ENCODE measurements at regions not wholly inside any gene's neighbourhood (a gene's known extent, or its start where the extent isn't known, plus 50 kb on each side); places are given as distances from the start of the nearest gene placed in this dataset.

DNA sequence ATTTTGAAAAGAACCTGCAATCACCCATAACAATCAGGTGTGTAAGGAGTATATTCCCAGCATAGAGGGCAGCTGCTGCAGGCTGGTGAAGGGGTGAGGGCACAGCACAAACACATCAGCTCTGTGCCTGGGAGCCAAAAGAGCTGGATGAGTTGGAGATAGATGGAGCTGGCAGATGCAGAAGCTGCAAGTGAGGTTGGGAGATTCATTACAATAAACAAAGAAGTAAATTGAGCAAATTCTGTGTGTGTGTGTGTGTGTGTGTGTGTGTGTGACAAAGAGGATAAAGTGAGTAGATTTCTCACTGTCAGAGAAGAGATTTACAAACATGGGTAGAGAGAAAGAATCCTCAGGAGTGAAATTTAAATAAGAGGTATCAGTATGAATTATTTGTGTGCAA, 994.7 kb downstream of the EPHA3 start:
- ATAC-seq (ENCODE audit: low FRiP score in 2 of 2) (no peak), DNase-seq (no peak)
- no peak overlapping the region for H3K4me3 ChIP-seq
- no peaks in the 10 kb centered on the region for H3K36me3 ChIP-seq
- no peaks in the 10 kb centered on the region for H3K4me1 ChIP-seq
- H3K9me3 ChIP-seq, result no peaks in the 10 kb centered on the region
- TF ChIP-seq POLR2AphosphoS5 (IDR thresholded peaks at IDR 0.05) (no peak), EP300 (IDR thresholded peaks at IDR 0.05) (no peak), POLR2A (IDR thresholded peaks at IDR 0.05) (no peak)
- TF ChIP-seq, protein P1, sequence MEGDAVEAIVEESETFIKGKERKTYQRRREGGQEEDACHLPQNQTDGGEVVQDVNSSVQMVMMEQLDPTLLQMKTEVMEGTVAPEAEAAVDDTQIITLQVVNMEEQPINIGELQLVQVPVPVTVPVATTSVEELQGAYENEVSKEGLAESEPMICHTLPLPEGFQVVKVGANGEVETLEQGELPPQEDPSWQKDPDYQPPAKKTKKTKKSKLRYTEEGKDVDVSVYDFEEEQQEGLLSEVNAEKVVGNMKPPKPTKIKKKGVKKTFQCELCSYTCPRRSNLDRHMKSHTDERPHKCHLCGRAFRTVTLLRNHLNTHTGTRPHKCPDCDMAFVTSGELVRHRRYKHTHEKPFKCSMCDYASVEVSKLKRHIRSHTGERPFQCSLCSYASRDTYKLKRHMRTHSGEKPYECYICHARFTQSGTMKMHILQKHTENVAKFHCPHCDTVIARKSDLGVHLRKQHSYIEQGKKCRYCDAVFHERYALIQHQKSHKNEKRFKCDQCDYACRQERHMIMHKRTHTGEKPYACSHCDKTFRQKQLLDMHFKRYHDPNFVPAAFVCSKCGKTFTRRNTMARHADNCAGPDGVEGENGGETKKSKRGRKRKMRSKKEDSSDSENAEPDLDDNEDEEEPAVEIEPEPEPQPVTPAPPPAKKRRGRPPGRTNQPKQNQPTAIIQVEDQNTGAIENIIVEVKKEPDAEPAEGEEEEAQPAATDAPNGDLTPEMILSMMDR (IDR thresholded peaks at IDR 0.05), result no peak
- H3K27ac ChIP-seq, result no peak overlapping the region
- H3K27me3 ChIP-seq, result no peaks in the 10 kb centered on the region

DNA sequence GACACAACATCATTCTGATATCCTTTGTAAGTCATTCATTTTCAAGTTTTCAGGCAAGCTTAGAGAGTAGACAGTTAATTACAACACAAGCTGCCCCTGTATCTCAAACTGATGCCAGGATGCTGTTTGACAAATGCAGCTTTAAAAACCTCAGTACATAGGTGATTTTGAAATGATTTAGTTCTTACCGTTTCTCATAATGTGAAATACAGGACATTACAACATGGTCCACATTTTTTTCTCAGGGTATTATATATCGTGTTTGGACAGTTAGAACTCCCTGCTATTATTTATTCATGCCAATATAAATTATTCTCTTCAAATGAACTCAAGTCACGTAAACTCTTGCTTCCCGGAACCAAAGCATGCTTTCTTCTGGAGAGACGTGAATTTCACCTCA, 1013.9 kb downstream of the EPHA3 start:
- Histone ChIP-seq H3K4me1 (no peaks in the 10 kb centered on the region), H3K27me3 (no peaks in the 10 kb centered on the region), H3K9me3 (peaks cover 0 to 5% (median 0%) of the 10 kb centered on the region in 4 donors), H3K27ac (no peak overlapping the region), H3K4me3 (no peak overlapping the region), H3K36me3 (no peaks in the 10 kb centered on the region)
- DNase-seq, result no peak
- ATAC-seq (ENCODE audit: low FRiP score in 2 of 2), result no peak
- 76 to 77% methylated on average over 5 of the region's 5 CpGs for WGBS, 2 donors
- TF ChIP-seq, protein P1 (IDR thresholded peaks at IDR 0.05), result no peak
- no peak for TF ChIP-seq POLR2A (IDR thresholded peaks at IDR 0.05)
- TF ChIP-seq POLR2AphosphoS5 (IDR thresholded peaks at IDR 0.05), result no peak
- no peak for TF ChIP-seq EP300 (IDR thresholded peaks at IDR 0.05)

DNA sequence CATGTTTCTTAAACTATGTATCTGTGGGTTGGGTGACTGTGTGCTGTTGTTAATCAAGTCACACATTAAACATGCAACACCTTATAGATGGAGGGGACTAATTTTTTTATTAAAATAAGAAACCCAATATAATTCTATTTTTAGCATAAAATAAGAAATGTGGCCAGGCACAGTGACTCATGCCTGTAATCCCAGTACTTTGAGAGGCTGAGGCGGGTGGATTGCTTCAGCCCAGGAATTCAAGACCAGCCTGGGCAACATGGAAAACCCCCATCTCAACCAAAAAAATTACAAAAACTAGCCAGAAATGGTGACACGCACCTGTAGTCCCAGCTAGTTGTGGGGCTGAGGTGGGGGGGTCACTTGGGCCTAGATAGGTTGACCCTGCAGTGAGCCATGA, 1021.0 kb downstream of the EPHA3 start:
- H3K4me1 ChIP-seq, result no peaks in the 10 kb centered on the region
- no peak overlapping the region for H3K4me3 ChIP-seq
- no peak overlapping the region for H3K27ac ChIP-seq
- no peaks in the 10 kb centered on the region for H3K27me3 ChIP-seq
- ATAC-seq (ENCODE audit: low FRiP score in 2 of 2) (no peak), DNase-seq (no peak)
- peaks cover 4 to 6% (median 5%) of the 10 kb centered on the region in 4 donors for H3K9me3 ChIP-seq
- TF ChIP-seq POLR2AphosphoS5 (IDR thresholded peaks at IDR 0.05), result no peak
- no peak for TF ChIP-seq EP300 (IDR thresholded peaks at IDR 0.05)
- TF ChIP-seq, protein P1 (IDR thresholded peaks at IDR 0.05), result no peak
- no peak for TF ChIP-seq POLR2A (IDR thresholded peaks at IDR 0.05)
- H3K36me3 ChIP-seq, result no peaks in the 10 kb centered on the region
- 88 to 91% methylated on average over 2 of the region's 2 CpGs for WGBS, 2 donors

DNA sequence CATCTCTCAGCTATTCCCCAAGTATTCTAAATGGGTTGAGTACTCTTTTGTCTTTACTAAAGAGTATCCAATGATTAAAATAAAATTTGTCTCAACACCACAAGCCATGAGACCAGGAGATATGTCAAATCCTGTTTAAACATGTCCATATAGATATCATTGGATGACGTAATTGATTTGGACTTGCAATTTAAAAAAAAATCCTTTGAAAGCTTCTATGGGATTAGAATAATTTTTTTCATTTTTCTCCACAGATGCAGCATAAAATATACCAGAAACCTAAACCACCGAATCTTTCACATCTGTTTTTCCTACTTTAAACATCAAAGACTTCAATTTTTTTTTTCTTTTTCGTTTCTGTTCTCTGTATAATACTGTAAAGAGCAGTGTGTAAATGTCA, 1022.3 kb downstream of the EPHA3 start:
- DNase-seq, result no peak
- H3K9me3 ChIP-seq, result peaks cover 4 to 6% (median 5%) of the 10 kb centered on the region in 4 donors
- H3K27me3 ChIP-seq, result no peaks in the 10 kb centered on the region
- no peak overlapping the region for H3K27ac ChIP-seq
- TF ChIP-seq, protein P1 (IDR thresholded peaks at IDR 0.05), result no peak
- TF ChIP-seq EP300 (IDR thresholded peaks at IDR 0.05), result no peak
- no peak for TF ChIP-seq POLR2AphosphoS5 (IDR thresholded peaks at IDR 0.05)
- no peak for TF ChIP-seq POLR2A (IDR thresholded peaks at IDR 0.05)
- no peaks in the 10 kb centered on the region for H3K4me1 ChIP-seq
- H3K4me3 ChIP-seq, result no peak overlapping the region
- no peak for ATAC-seq (ENCODE audit: low FRiP score in 2 of 2)
- 60 to 61% methylated on average over 3 of the region's 3 CpGs for WGBS, 2 donors
- no peaks in the 10 kb centered on the region for H3K36me3 ChIP-seq

DNA sequence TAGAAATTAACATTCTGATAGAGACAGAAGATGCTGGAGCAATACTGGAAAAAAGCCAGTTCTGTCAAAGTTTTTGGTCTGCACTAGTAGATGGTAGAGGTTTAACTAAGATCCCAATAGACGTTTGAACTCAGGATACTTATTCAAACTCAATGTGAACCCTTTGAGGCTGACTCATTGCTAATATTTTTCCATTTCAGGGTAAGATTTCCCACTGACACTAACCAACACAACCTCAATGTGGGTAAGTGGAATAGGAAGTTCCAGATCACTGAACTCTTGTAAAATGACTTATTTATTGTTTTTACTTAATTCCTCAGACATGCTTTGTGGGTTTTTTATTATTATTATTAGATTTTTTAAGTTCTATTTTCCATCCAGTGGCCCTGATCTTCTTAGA, 1024.8 kb downstream of the EPHA3 start:
- TF ChIP-seq, protein P1 (IDR thresholded peaks at IDR 0.05), result no peak
- no peak for TF ChIP-seq EP300 (IDR thresholded peaks at IDR 0.05)
- no peak for TF ChIP-seq POLR2A (IDR thresholded peaks at IDR 0.05)
- TF ChIP-seq POLR2AphosphoS5 (IDR thresholded peaks at IDR 0.05), result no peak
- no peaks in the 10 kb centered on the region for H3K27me3 ChIP-seq

More for the DNA sequence above, 1024.8 kb downstream of the EPHA3 start:
- ATAC-seq (ENCODE audit: low FRiP score in 2 of 2) (no peak), DNase-seq (no peak)
- WGBS, 2 donors, result 38 to 46% methylated on average over 1 of the region's 1 CpG
- Histone ChIP-seq H3K4me3 (no peak overlapping the region), H3K36me3 (no peaks in the 10 kb centered on the region), H3K27ac (no peak overlapping the region), H3K4me1 (no peaks in the 10 kb centered on the region), H3K9me3 (peaks cover under 1 to 6% (median 2%) of the 10 kb centered on the region in 4 donors)
